Sigmoid colon (tissue), 6 donors: ENCODE measurements at regions not wholly inside any gene's neighbourhood (a gene's known extent, or its start where the extent isn't known, plus 50 kb on each side); places are given as distances from the start of the nearest gene placed in this dataset.

Source experiments
- DNase-seq: peaks from one replicate; pipeline ENCODE4 v3.0.0-alpha.2; 2019
- H3K27ac ChIP-seq, 4 donors: fragments of 200-600 bp; sonication (generic); one replicate each; pipeline ENCODE4 v1.5.1; 2016 to 2019; ENCODE audit warnings: mild to moderate bottlenecking in 1 of 4
- H3K27me3 ChIP-seq, 3 donors: fragments of 200-600 bp; sonication (generic); one replicate each; pipeline ENCODE4 v1.5.1; 2019; ENCODE audit warnings: mild to moderate bottlenecking in 1 of 3
- H3K36me3 ChIP-seq, 4 donors: fragments of 200-600 bp; sonication (generic); one replicate each; pipeline ENCODE4 v1.5.1; 2016 to 2019
- H3K4me1 ChIP-seq, 4 donors: fragments of 200-600 bp; sonication (generic); one replicate each; pipeline ENCODE4 v1.5.1; 2017 to 2019
- H3K4me3 ChIP-seq, 4 donors: fragments of 200-600 bp; sonication (generic); one replicate each; pipeline ENCODE4 v1.5.1; 2017 to 2019; ENCODE audit warnings: mild to moderate bottlenecking in 2 of 4, moderate library complexity in 1 of 4
- H3K9me3 ChIP-seq, 4 donors: fragments of 200-600 bp in 3 of 4; sonication (generic) in 3 of 4; one replicate each; pipeline versions ENCODE4 v1.5.1 to v1.6.1; 2013 to 2019
- CTCF ChIP-seq, 4 experiments: fragments of 450-650 bp in 3 of 4; fragments of 200-600 bp in 1 of 4; IDR thresholded peaks; one replicate each; pipeline ENCODE4 v1.5.1; 2016 to 2019; ENCODE audit warnings: antibody characterized with exemption in 4 of 4, mild to moderate bottlenecking in 3 of 4, moderate library complexity in 2 of 4
- EP300 ChIP-seq, 4 donors: sonication (generic); formaldehyde crosslinking; IDR thresholded peaks; one replicate each; pipeline ENCODE4 v1.6.1; 2017; ENCODE audit warnings: antibody characterized with exemption in 4 of 4
- POLR2A ChIP-seq, 2 donors: fragments of 450-650 bp; IDR thresholded peaks; one replicate each; pipeline ENCODE4 v1.6.1; 2016; ENCODE audit warnings: antibody characterized with exemption in 2 of 2, mild to moderate bottlenecking in 2 of 2, moderate library complexity in 2 of 2
- POLR2AphosphoS5 ChIP-seq, 4 donors: sonication (generic); formaldehyde crosslinking; IDR thresholded peaks; one replicate each; pipeline ENCODE4 v1.6.1; 2017; ENCODE audit warnings: antibody characterized with exemption in 4 of 4
- WGBS, 2 donors: extraction: QIAGEN DNeasy Blood & Tissue Kit; methylation state at CpG; one replicate each; pipeline ENCODE4 v1.1.7; 2013; 5-methylcytosine and 5-hydroxymethylcytosine counted together
- intact Hi-C: fragments of 100-400 bp; cut with DNase I; formaldehyde crosslinking; loops from one replicate; pipeline ENCODE4 v1.15.1; 2023
- donor health status: healthy with polysubstance abuse.
- donor health status: healthy.

- no peak for DNase-seq
- Histone ChIP-seq H3K4me3 (no peak overlapping the region), H3K36me3 (no peaks in the 10 kb centered on the region), H3K27me3 (no peaks in the 10 kb centered on the region), H3K9me3 (no peaks in the 10 kb centered on the region), H3K4me1 (peaks cover 0 to 10% (median 6%) of the 10 kb centered on the region in 4 donors), H3K27ac (no peak overlapping the region)
- intact Hi-C loops, result no loop called here
- TF ChIP-seq EP300 (IDR thresholded peaks at IDR 0.05), result no peak
- TF ChIP-seq CTCF (IDR thresholded peaks at IDR 0.05), result no peak
- TF ChIP-seq POLR2AphosphoS5 (IDR thresholded peaks at IDR 0.05), result no peak
- no peak for TF ChIP-seq POLR2A (IDR thresholded peaks at IDR 0.05)
- WGBS, 2 donors, result 72 to 82% methylated on average over 7 of the region's 7 CpGs
Observed at GRCh38 chr22:27644566-27644965, 157.0 kb downstream of the MN1 start.

- H3K4me1 ChIP-seq, result peaks cover 0 to 12% (median 7%) of the 10 kb centered on the region in 4 donors
- no peaks in the 10 kb centered on the region for H3K36me3 ChIP-seq
- H3K27me3 ChIP-seq, result no peaks in the 10 kb centered on the region
- no peak for TF ChIP-seq CTCF (IDR thresholded peaks at IDR 0.05)
- TF ChIP-seq POLR2A (IDR thresholded peaks at IDR 0.05), result no peak
- no peak for TF ChIP-seq POLR2AphosphoS5 (IDR thresholded peaks at IDR 0.05)
- no peak for TF ChIP-seq EP300 (IDR thresholded peaks at IDR 0.05)
- intact Hi-C loops, result no loop called here
- H3K27ac ChIP-seq, result no peak overlapping the region
- WGBS, 2 donors, result 18 to 65% methylated on average over 3 of the region's 3 CpGs
- no peak for DNase-seq
- H3K4me3 ChIP-seq, result no peak overlapping the region
- H3K9me3 ChIP-seq, result no peaks in the 10 kb centered on the region
Observed at GRCh38 chr22:27647540-27647939, 154.0 kb downstream of the MN1 start.

GRCh38 chr22:27648074-27648473 is 153.5 kb downstream of the MN1 start:
- H3K36me3 ChIP-seq, result no peaks in the 10 kb centered on the region
- 94 to 98% methylated on average over 3 of the region's 3 CpGs for WGBS, 2 donors
- H3K4me1 ChIP-seq, result peaks cover 0 to 12% (median 7%) of the 10 kb centered on the region in 4 donors
- TF ChIP-seq EP300 (IDR thresholded peaks at IDR 0.05), result no peak
- no peaks in the 10 kb centered on the region for H3K9me3 ChIP-seq
- H3K27me3 ChIP-seq, result no peaks in the 10 kb centered on the region
- intact Hi-C loops, result no loop called here
- DNase-seq, result no peak
- no peak overlapping the region for H3K27ac ChIP-seq
- H3K4me3 ChIP-seq, result no peak overlapping the region

- intact Hi-C loops, result no loop called here
- Histone ChIP-seq H3K36me3 (no peaks in the 10 kb centered on the region), H3K27me3 (no peaks in the 10 kb centered on the region), H3K4me3 (no peak overlapping the region), H3K9me3 (no peaks in the 10 kb centered on the region), H3K4me1 (peaks cover 0 to 12% (median 7%) of the 10 kb centered on the region in 4 donors), H3K27ac (no peak overlapping the region)
- no peak for DNase-seq
- WGBS, 2 donors, result 94 to 97% methylated on average over 2 of the region's 2 CpGs
- TF ChIP-seq EP300 (IDR thresholded peaks at IDR 0.05) (no peak), CTCF (IDR thresholded peaks at IDR 0.05) (no peak), POLR2A (IDR thresholded peaks at IDR 0.05) (no peak), POLR2AphosphoS5 (IDR thresholded peaks at IDR 0.05) (no peak)
Observed at GRCh38 chr22:27648853-27649252, 152.7 kb downstream of the MN1 start.

GRCh38 chr22:27650572-27650971 is 151.0 kb downstream of the MN1 start:
- no peak overlapping the region for H3K4me3 ChIP-seq
- DNase-seq, result no peak
- no peaks in the 10 kb centered on the region for H3K36me3 ChIP-seq
- H3K9me3 ChIP-seq, result no peaks in the 10 kb centered on the region
- TF ChIP-seq POLR2A (IDR thresholded peaks at IDR 0.05) (no peak), EP300 (IDR thresholded peaks at IDR 0.05) (no peak), CTCF (IDR thresholded peaks at IDR 0.05) (no peak), POLR2AphosphoS5 (IDR thresholded peaks at IDR 0.05) (no peak)
- no peaks in the 10 kb centered on the region for H3K27me3 ChIP-seq
- H3K4me1 ChIP-seq, result peaks cover 0 to 12% (median 7%) of the 10 kb centered on the region in 4 donors
- WGBS, 2 donors, result 88 to 89% methylated on average over 10 of the region's 10 CpGs
- intact Hi-C loops, result no loop called here
- H3K27ac ChIP-seq, result no peak overlapping the region
